Adipocyte (in vitro differentiated cells): ENCODE measurements at regions not wholly inside any gene's neighbourhood (a gene's known extent, or its start where the extent isn't known, plus 50 kb on each side); places are given as distances from the start of the nearest gene placed in this dataset.

Experiments
- DNase-seq: peaks from one replicate; pipeline ENCODE4 v3.0.0-alpha.2; 2015; ENCODE audit warnings: low read depth
- H3K27me3 ChIP-seq: replicated peaks from 2 replicates; pipeline ENCODE4 v1.7.0; 2013; ENCODE audit warnings: mild to moderate bottlenecking, low read length, moderate library complexity; ENCODE audit not compliant: control insufficient read depth, insufficient read depth
- H3K36me3 ChIP-seq: 2 replicates; pipeline ENCODE4 v1.7.0; 2013; ENCODE audit warnings: low read length, mild to moderate bottlenecking, moderate library complexity; ENCODE audit not compliant: control insufficient read depth, insufficient read depth, severe bottlenecking
- H3K4me1 ChIP-seq: 2 replicates; pipeline ENCODE4 v1.7.0; 2013; ENCODE audit warnings: mild to moderate bottlenecking, low read length, moderate library complexity; ENCODE audit not compliant: control insufficient read depth, insufficient read depth
- H3K4me3 ChIP-seq: 2 replicates; pipeline ENCODE4 v1.7.0; 2013; ENCODE audit warnings: mild to moderate bottlenecking, low read length, moderate library complexity
- H3K9ac ChIP-seq: 2 replicates; pipeline ENCODE4 v1.7.0; 2013; ENCODE audit warnings: mild to moderate bottlenecking, low read length, moderate library complexity
- H3K9me3 ChIP-seq: 2 replicates; pipeline ENCODE4 v1.7.0; 2013; ENCODE audit warnings: mild to moderate bottlenecking, low read length, moderate library complexity; ENCODE audit not compliant: control insufficient read depth

- no peaks in the 10 kb centered on the region for H3K4me1 ChIP-seq
- no peak overlapping the region for H3K4me3 ChIP-seq
- no peak for DNase-seq
- H3K27me3 ChIP-seq = peaks cover 26% of the 10 kb centered on the region
- H3K9me3 ChIP-seq = no peaks in the 10 kb centered on the region
- no peaks in the 10 kb centered on the region for H3K36me3 ChIP-seq
- H3K9ac ChIP-seq = no peak overlapping the region
These were observed 148.8 kb downstream of the ZBTB18 start for GRCh38 chr1:244199902-244200301.

- Histone ChIP-seq H3K36me3 (no peaks in the 10 kb centered on the region), H3K4me3 (no peak overlapping the region), H3K27me3 (peaks cover 26% of the 10 kb centered on the region), H3K9ac (no peak overlapping the region), H3K9me3 (no peaks in the 10 kb centered on the region), H3K4me1 (no peaks in the 10 kb centered on the region)
- DNase-seq = no peak
These were observed 149.5 kb downstream of the ZBTB18 start for GRCh38 chr1:244200596-244200995.

DNA sequence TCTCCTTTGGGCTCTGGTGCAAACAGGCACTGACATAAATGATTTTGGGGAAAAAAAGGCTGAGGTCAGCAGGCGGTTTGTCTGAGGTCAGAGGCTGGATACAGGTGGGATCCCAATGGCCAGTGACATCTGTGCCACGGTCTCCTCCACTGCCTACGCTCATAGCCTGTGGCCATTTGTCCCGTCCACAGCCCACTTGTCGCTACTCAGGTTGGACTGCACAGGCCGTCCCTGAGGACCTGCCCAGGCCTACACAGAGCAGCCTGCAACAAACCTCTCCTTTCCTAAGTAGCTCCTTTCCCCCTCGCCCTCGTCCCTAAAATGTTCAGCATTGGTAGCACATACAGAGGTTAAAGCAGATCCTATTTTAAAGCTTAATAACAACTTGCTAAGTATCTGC lies 150.7 kb downstream of the ZBTB18 start:
- no peaks in the 10 kb centered on the region for H3K9me3 ChIP-seq
- no peaks in the 10 kb centered on the region for H3K4me1 ChIP-seq
- H3K9ac ChIP-seq = no peak overlapping the region
- peaks cover 32% of the 10 kb centered on the region for H3K27me3 ChIP-seq
- no peak for DNase-seq
- H3K4me3 ChIP-seq = no peak overlapping the region
- H3K36me3 ChIP-seq = no peaks in the 10 kb centered on the region

GRCh38 chr1:244204004-244204403 lies 152.9 kb downstream of the ZBTB18 start:
- Histone ChIP-seq H3K4me1 (no peaks in the 10 kb centered on the region), H3K4me3 (no peak overlapping the region), H3K9ac (no peak overlapping the region), H3K36me3 (no peaks in the 10 kb centered on the region), H3K9me3 (no peaks in the 10 kb centered on the region), H3K27me3 (peaks cover 32% of the 10 kb centered on the region)
- no peak for DNase-seq

- Histone ChIP-seq H3K9ac (no peak overlapping the region), H3K4me3 (no peak overlapping the region), H3K27me3 (peaks cover 29% of the 10 kb centered on the region), H3K9me3 (no peaks in the 10 kb centered on the region), H3K36me3 (no peaks in the 10 kb centered on the region), H3K4me1 (no peaks in the 10 kb centered on the region)
- DNase-seq = no peak
These were observed 154.1 kb downstream of the ZBTB18 start for GRCh38 chr1:244205171-244205570.

DNA sequence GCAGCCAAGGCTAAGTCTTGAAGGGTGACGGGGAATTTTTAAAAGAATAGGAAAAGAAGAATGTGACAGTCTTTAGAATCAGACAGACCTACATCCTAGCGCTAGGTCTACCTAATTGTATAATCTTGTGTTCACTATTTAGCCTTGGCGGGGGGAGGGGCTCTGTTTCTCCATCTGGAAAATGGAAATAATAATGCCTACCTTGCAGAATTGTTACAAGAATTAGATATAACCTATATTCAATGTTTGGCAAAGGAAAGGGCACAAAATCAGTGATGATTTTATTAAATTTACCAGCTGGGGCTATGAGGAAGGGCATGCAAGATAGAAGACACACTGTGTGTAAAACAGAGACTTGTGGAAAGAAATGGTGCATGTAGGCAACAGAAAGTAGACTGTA lies 154.8 kb downstream of the ZBTB18 start:
- no peak overlapping the region for H3K4me3 ChIP-seq
- no peak for DNase-seq
- no peaks in the 10 kb centered on the region for H3K36me3 ChIP-seq
- H3K27me3 ChIP-seq = peaks cover 24% of the 10 kb centered on the region
- no peaks in the 10 kb centered on the region for H3K9me3 ChIP-seq
- no peaks in the 10 kb centered on the region for H3K4me1 ChIP-seq
- H3K9ac ChIP-seq = no peak overlapping the region

DNA sequence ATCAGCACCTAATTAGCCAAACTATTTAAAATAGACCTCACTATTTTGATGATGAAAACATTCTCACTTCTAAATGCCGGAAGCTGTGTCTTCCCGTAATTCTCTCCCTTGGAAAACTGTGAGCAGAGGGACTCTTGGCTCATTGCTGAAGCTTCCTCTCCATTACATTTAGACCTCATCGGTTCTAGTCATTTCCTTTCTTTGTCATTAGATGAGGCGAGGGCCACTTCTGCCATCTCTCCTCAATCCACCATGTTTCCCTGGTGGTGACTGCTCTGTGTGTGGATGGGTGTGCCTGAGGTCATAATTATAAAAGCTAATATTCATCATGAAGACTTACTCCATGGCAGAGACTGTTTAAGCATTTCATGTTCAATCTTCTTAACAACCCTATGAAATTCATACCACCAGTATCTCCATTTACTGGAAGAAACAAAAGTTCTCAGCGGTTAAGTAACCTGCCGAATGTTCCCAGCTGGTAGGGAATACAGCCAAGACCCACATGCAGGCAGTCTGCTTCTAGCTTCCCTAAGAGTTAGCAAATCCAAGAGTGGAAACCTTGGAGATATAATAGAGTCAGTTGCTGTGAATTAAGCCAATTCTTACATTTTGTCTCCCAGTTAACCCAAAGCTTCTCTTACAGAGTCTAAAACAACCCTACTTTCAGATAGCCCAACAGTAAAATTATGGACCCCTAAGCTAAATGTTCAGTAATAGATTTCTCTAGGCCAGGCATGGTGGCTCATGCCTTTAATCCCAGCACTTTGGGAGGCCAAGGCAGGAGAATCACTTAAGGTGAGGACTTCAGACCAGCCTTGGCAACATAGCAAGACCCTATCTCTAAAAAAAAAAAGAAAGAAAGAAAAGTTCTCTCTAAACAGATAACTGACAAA lies 156.2 kb downstream of the ZBTB18 start:
- Histone ChIP-seq H3K4me1 (peaks cover 9% of the 10 kb centered on the region), H3K27me3 (peaks cover 16% of the 10 kb centered on the region), H3K9ac (no peak overlapping the region), H3K9me3 (no peaks in the 10 kb centered on the region), H3K36me3 (no peaks in the 10 kb centered on the region), H3K4me3 (no peak overlapping the region)
- no peak for DNase-seq

DNA sequence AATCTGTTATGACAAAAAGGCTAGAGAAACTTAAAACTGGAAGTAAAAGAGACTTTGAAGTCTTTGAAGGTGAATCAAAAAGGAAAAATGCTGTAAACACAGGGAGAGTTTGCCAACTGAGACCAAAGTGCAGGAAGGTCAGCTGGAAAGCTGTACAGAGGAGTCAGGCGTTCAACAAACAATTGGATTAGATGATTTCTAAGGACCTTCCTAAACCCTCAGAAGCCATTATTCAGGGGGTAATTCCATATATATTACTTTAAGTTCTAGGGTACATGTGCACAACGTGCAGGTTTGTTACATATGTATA lies 156.8 kb downstream of the ZBTB18 start:
- Histone ChIP-seq H3K27me3 (peaks cover 16% of the 10 kb centered on the region), H3K4me1 (peaks cover 9% of the 10 kb centered on the region), H3K9me3 (no peaks in the 10 kb centered on the region), H3K9ac (no peak overlapping the region), H3K36me3 (no peaks in the 10 kb centered on the region), H3K4me3 (no peak overlapping the region)
- no peak for DNase-seq

DNA sequence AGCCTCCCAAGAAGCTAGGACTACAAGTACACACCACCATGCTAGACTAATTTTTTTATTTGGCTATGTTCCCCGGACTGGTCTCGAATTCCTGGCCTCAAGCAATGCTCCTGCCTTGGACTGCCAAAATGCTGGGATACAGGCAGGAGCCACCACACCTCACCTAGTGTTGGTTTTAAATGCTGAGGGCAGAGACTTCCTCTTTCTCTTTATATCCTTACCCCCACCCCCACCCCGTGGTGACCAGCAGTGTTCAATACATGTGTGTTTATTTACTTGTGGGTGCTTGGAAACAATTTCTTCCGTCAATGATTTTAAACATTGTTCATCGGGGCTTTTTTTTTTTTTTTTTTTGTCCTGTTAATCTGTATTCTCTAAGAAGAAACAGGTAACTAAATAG lies 158.9 kb downstream of the ZBTB18 start:
- Histone ChIP-seq H3K9ac (no peak overlapping the region), H3K27me3 (peaks cover 6% of the 10 kb centered on the region), H3K36me3 (no peaks in the 10 kb centered on the region), H3K4me1 (peaks cover 13% of the 10 kb centered on the region), H3K9me3 (no peaks in the 10 kb centered on the region), H3K4me3 (no peak overlapping the region)
- no peak for DNase-seq

DNA sequence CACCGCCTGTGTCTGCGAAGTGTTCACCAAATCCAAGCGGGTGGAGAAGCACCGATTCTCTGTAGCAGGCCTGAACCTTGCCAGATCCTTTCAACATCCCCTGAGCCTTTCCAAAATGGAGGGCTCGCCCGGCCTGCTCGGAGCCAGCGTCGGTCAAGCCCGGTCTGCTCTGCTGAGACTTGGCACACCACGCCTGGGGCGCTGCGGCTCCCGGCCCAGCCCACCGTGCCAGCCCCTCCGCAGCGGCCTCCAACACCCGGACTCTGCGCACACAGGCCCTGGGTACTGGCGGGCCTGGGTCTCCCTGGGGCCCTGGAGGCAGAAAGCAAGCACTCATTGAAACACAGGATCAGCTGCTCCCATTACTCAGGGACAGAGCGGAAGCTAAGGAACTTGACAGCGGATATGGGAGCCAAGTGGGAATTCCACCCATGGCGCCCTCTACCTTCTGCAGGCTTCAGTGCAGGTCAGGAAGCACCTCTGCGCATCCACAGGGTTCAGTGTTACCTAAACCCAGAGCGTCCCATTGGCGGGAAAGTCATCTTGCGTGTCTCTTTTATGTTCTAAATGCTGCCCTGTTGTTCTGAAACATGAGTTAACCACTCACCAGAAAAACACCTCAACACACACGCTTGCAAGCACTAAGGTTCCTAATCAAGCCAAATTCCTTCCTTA lies 159.9 kb downstream of the ZBTB18 start:
- Histone ChIP-seq H3K36me3 (no peaks in the 10 kb centered on the region), H3K4me1 (peaks cover 13% of the 10 kb centered on the region), H3K27me3 (peaks cover 5% of the 10 kb centered on the region), H3K9me3 (no peaks in the 10 kb centered on the region), H3K4me3 (no peak overlapping the region), H3K9ac (no peak overlapping the region)
- no peak for DNase-seq

DNA sequence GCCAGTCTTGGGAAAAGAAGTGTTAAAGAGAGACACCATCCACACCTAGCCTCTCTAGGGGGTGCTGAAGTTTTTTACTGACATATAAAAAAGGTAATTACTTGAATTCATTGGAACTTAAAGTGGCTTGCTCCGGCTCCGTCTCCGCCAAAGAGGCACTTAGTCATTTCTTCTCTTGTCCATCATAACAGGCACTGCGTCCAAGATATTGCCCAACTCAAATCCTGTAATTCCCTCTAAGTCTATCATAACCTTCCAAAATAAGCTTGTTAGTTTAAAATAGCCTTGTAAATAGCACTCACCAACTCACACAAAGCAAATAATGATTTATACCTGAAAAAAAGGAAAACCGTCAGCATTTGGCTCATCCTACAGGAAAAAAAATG lies 160.5 kb downstream of the ZBTB18 start:
- Histone ChIP-seq H3K4me3 (no peak overlapping the region), H3K9me3 (no peaks in the 10 kb centered on the region), H3K27me3 (no peaks in the 10 kb centered on the region), H3K36me3 (no peaks in the 10 kb centered on the region), H3K4me1 (peaks cover 13% of the 10 kb centered on the region), H3K9ac (no peak overlapping the region)
- DNase-seq = peak; percentile 43
